ENCODE measurements at regions not wholly inside any gene's neighbourhood (a gene's known extent, or its start where the extent isn't known, plus 50 kb on each side); places are given as distances from the start of the nearest gene placed in this dataset.

DNA sequence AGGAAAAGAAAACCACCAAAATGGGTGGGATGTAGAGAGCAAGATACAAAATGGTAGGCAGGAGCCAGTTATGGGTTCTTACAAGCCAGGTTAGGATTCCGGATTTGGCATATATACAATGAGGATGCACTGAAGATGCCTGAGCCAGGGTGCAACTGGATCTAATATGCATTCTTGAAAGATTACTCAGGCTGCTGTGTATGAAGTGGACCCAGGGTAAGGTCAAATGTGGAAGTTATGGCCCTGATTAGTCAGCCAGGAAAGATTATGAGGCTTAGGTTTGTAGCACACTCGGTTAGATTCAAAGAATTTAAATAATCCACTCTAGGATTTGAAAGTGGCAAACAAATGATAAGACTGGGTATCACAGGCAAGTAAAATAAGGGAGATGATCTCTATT lies 1750.7 kb upstream of the FLRT2 start:
- peak; percentile 35 for DNase-seq (ENCODE audit: low read depth, low spot score)

DNA sequence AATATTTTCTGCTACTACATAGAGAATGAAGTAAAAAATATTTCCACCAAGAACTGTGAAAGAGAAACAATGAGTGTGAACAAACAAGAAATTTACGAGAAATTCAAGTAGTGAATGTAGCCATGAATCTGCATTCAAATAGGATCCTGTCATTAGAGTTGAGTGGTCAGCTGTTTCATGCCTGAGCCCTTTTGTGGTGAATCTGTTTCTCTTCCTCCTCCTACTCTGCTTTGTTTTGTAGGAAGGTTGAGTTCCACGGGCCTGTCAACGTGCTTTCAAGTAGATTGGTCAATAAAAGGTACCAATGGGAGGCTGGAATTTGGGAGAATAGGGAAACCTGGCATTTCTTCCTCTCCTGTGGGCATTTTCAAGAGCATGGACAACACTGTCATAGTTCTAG lies 1749.6 kb upstream of the FLRT2 start:
- no peak for DNase-seq (ENCODE audit: low read depth, low spot score)

DNA sequence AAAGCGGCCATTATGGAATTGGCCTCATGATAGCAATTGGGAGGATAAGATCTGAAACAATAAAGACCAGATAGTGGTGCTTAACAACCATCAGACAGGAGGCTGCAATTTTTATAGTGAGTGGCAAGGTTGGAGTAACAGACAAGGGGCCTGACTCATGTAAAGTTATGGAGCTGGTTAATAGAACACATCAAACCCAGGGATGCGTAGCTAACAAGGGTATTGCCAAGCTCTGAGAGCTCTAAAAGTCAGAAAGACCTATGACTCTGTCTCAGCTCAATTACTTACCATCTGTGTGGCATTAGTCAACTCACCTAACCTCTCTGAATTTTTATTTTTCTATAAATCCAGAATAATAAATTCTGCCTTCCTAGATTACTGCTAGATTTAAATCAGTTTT lies 1731.5 kb upstream of the FLRT2 start:
- DNase-seq (ENCODE audit: low read depth, low spot score) = no peak

DNA sequence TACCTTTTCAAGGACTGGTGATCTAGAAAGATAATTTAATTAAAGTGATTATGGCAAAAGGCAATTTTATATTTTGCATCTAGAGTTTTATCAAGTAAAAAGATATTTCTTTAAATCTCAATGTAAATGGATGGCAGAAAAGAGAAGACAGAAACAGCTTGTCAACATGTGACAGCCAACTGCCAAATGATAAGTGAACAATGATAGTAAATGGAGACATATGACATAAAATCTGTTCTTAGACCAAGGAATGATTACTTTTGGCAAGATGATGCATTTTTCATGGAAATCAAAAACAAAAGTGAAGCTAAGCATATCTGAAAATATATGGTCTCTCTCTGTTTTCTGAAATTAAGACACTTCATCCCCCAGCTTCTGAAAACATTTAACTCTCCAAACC lies 1730.7 kb upstream of the FLRT2 start:
- no peak for DNase-seq (ENCODE audit: low read depth, low spot score)

DNA sequence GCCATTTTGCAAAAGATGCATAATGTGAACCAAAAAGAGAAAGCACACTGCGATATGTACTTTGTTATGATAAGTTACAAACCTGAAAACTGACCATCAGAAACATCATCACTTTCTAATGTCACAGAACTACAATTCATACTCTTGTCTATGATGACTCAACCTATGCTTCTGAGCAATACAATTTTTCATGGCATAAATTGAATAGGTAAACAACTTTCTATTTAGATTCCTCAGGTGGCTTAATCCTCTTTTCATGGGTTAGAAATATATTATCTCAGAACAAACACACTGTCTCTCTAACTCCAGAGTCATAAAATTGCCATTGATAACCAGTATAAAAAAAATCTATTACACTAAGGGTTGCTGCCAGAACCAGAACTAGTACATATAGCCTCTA lies 1715.0 kb upstream of the FLRT2 start:
- DNase-seq (ENCODE audit: low read depth, low spot score) = no peak

DNA sequence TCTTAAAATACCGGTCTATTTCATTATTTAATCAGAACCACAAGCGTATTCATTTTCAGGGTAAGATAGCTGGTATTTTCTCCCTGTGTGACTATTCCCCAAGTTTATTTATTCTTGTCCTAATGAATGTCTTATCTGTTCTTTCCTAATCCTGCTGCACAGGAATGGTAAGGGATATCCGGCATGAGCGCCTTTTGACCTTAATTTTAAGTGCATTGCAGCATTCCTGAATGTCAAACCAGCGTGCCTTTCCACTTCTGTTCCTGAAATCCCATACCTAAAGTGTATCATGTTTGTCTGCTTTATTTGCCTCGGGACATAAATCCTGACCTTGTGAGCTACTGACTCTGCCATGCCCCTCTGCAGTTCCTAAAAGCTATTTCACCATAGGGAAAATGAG lies 1713.2 kb upstream of the FLRT2 start:
- DNase-seq (ENCODE audit: low read depth, low spot score) = peak; percentile 2

DNA sequence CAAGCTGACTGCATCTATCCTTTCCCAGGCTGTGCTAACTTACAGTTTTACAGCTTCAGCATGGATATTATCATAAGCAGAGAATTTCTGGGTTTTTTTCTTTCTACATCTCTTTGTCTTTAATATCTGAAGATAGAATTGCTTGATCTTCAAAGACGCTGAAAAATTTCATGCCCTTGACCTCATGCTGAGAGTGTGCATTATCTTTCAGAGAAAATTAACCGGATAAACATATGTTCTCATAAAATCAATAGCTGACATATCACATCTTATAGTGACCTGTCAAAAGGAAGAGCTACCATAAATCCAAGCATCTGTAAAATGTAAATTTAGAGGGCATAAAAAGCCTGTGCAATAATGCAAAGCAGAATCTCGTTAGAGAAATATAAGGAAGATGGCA lies 1704.1 kb upstream of the FLRT2 start:
- DNase-seq (ENCODE audit: low read depth, low spot score) = no peak

DNA sequence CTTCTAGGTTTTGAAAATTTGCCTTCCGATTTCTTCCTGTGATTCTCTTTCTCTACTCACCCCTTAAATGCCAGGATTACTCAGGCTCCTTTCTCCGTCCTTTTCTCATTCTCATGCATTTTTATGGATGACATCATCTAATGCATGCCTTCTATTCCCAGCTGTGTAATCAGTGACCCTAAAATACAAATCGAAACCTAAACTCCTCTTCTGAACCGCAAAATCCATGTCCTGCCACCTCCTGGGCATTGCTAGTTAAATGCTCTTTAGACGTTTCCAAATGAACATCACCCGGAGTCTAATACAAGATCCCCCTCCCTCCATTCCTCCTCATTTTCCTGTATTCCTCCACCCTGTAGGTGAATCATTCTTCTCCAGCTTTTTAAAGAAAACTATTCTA lies 1703.1 kb upstream of the FLRT2 start:
- no peak for DNase-seq (ENCODE audit: low read depth, low spot score)

DNA sequence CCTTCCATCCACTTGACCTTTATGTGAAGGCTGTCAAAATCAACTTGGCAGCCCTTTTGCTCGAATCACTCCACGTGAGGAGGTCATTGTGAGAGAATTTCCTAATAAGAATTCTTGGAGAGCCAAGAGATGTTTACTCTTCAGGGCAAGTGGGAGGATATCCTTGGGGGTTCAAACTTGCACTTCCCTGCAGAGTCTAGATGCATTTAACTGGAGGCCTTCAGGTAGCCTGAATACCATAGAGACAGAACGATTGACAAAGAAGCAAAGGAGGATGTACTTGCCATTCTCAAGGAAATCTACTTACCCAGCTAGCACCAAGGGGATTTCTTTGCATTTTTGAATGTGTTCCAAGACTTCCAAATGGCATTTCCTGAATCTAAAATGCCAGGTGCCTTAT lies 1702.6 kb upstream of the FLRT2 start:
- no peak for DNase-seq (ENCODE audit: low read depth, low spot score)

DNA sequence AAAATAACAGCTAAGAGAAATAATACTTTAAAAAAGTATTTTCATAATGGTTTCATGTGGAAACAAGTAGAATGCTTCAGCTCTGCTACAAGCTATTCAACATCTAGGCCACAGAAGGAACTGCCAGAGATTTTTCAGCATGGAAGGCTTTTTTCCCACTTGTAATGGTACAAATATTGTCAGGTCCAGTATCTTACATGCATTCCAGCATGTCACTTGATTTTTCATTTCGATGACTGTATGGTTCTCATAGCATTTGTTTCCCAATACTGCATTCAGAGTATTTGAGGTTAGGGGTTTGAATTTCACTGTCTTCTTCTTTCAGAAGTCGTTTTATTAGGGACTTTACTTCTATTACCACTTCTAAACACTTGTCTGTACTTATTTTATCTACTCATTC lies 1701.5 kb upstream of the FLRT2 start:
- peak; percentile 5 for DNase-seq (ENCODE audit: low read depth, low spot score)

DNA sequence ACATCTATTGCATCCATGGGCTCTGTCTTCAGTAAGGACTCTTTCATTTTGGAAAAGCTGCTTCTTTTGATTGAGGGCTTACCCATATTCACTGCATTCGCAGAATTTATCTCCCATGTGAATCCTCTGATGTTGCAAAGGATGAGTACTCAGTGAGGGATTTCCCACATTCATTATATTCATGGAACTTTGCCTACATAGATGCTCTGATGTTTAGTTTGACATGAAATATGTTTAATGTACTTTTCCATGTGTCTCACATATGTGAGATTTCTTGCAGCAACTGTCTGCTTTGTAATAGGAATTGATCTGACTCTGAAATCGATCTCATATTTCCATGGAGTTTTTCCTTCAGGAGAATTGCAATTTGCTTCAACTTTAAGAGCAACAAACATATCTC lies 1699.6 kb upstream of the FLRT2 start:
- no peak for DNase-seq (ENCODE audit: low read depth, low spot score)

DNA sequence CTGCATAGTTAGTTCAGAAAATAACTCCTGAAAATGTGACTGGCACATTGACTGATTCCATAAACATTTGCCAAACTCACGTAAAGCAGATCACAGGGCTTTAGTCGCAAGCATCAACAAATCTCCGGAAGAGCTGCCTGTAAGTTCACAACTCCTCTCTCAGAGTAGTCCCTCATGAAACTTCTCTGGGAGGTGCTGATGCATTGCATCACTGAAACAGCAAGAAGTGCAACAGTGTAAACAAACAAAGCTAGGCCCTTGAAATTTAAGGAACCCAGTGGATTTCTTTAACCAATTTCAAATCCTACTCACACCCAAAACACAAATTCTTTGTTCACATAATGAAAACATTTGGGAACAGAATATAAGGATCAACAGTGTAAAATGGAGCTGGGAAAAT lies 1691.7 kb upstream of the FLRT2 start:
- no peak for DNase-seq (ENCODE audit: low read depth, low spot score)

DNA sequence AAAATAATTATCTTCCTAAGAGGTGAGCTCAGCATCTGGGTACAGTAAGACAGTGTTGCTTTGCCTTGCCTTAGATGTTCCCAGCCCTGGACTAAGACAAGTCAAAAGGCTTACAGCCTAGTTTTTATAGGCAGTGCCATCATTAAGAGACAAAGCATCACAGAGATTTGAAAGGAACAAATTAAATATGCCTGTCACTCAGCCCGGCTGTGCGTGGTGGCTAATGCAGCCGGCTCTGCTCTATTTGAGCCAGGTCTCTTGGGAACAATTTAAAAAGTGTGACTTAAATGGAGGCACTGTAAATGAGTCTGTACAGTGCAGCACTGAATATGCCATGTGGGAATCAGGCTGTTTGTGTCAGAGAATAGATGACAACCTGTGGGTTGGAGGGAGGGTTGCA lies 1687.4 kb upstream of the FLRT2 start:
- no peak for DNase-seq (ENCODE audit: low read depth, low spot score)

DNA sequence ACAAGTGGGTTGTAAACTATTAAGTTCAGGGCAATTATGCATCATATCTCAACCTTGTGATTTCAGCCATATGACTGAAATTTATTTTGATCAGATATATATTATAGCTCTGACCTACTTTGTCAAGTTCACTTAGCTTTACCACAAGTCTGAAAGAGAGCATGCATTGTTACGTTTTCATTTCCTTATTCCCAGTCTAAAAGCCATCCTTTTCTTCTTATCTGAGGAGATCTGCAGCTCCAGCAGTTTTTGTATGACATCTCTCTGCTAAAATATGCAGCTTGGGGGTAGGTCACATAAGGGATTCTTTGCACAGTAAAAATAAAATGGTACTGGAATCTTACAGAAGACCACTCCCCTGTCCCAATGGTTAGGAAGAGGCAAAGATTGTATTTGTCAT lies 1682.8 kb upstream of the FLRT2 start:
- no peak for DNase-seq (ENCODE audit: low read depth, low spot score)

DNA sequence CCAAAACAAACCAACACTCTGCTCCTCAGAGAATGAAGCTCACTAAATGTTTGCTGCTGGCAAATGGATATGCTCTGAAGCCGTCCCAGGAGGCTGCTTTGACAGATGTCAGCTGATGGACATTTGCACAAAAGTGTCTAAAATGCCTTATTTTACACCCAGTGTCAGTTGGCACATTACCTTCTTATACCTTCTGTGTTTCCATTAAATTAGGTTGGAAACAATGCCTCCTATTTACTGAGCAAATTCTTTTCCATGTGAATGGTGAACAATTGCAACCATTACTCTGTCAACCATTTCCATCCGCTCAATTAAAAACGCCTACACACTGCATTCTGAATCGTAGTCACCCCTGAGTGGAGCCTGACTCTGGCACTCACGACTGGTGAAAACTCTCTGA lies 1679.9 kb upstream of the FLRT2 start:
- peak; percentile 11 for DNase-seq (ENCODE audit: low read depth, low spot score)

DNA sequence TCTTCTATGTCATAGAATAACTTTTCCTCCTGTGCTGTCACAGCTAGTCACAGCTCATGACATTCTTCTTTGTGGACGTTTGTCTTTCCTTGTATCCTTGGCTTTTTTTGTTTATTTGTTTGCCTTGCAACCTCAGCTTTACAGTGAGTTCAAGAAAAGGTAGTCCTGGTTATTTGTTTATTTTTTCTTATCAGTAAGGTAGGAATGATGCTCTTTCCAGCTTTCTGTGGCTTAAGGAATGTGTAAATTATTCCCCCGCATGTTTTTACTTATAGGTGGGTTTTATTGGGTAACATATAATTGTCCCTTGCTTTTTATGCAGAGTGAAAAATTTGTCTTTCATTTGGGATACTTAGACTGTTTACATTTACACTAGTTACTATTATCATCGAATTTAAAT lies 1673.6 kb upstream of the FLRT2 start:
- no peak for DNase-seq (ENCODE audit: low read depth, low spot score)

DNA sequence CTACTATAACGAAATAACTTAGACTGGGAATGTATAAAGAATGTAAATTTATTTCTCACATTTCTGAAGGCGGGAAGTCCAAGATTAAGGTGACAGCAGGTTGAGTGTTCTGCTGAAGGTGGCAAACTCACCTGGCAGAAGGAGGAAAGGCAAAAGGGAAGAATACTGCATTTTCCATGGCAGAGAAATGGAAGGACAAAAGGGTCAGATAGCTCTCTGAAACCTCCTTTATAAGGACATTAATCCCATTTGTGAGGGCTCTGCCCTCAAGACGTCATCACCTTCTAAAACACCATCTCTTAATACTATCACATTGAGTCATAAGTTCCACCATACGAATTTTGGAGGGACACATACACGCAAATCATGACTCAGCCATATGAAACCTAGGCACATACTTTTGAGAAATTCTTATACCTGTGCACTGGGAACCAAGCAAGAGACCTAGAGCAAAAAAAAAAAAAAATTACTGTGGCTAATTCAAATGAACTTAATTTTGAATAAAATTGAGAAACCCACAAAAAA lies 1669.3 kb upstream of the FLRT2 start:
- no peak for DNase-seq (ENCODE audit: low read depth, low spot score)

DNA sequence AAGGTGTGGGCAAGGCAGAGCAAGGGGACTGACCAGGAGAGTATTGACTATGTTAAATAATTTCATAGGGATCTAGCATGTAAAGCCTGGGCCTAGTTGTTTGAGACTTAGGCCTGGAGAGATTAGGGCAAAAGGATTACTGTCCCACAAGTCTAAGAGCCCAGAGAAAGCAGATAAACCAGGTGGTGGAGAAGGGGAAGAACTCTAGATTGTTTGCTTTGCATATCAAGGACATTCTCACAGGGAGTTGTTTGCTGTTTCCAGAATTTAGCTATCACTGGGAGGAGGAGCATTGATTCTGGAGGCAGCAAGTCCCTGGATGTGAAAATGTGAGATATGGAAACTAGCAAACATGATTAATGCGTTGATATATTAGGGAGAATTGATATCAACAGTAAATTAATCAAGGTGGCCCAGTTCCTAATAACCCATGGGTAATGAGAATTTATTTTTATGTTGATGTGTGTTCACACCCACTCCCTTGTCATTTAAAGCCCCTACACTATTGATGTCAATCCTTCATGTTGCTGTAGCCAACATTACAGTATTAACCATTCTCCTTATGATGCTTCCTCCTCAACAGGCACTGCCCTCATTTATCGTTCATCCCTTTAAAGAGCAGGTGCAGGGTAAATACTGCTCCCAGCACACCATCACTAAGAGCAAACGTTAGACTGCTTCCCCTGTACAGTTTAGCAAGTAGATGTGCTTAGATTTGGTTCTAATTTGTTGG lies 1666.7 kb upstream of the FLRT2 start:
- DNase-seq (ENCODE audit: low read depth, low spot score) = no peak

DNA sequence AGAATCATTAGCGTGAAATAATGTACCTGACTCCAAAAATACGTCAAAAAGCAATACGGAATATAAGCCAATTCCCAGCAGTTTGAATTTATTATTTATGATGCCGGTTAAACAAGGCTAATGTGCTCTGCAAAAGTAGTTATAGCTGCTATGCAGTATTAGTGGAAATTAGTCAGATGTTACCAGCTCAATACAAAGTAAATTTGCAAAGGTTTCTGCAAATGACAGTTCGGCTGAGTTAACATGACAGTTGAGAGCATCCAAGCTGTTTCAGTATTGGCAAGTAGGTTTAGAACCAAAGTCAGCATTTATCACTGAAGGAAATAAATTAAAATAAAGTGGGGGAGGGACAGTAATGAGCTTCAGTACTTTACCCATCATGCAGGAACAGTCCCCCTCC lies 1665.8 kb upstream of the FLRT2 start:
- no peak for DNase-seq (ENCODE audit: low read depth, low spot score)

DNA sequence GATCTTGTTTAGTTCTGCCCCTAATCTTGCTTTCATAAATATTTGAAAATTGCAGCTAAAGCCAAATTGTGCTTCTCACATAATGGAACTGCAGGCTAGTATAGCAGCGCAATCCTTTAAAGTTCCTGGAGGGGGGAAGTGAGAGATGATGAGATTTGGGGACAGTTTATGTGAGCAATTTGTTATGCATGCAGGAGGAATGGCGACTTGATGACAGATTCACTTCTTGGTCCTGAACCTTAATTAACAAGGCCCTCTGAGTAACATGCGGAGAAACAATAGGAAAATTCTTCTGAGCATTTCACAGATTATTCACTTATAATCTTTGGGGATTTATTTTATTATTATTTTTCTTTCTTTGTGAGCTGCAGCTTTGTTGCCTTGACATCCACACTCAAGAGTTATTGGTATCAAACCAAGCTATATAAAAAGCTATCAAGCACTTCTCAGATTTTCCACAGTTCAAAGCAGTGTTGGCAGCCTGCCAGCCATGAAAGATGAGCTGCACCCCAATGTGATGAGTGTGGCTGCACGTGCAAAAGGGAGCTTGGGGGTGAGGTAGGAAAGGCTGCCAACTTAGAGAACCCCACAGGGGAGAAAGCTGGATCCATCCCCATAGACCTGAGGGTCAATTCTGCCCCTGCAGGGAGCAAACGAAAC lies 1662.2 kb upstream of the FLRT2 start:
- DNase-seq (ENCODE audit: low read depth, low spot score) = no peak

DNA sequence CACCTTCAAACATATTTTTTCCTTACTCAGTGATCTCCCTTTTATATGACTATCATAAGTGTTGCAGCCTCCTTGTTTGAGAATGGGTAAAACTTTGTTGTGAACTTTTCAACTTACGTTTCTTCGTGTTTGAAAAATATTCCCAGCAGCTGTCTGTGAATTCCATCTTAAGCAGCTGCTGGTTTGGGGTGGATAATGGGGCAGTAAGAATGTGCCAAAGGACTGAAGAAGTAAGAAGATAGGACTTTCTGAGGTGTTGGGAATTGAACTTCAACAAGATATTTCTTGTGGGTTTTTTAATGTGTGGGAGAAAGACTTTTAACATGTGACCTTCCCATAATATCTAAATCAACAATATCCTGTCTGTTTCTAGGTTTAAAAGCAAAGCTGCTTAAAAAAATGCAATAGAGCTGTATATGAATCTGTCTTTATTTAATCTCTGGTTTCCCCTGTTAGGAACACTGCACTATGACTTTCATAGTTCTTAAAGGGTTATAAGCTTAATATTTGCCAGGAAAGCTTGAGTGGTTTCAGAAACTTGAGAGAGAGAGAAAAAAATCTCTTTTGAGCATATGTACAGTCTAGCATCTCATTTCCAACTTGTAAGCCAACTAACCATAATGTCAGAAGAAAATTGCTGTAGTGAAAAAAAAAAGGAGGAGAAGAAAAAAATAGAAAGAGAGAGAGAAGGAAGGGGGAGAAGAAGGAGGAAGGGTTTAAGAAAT lies 1659.2 kb upstream of the FLRT2 start:
- no peak for DNase-seq (ENCODE audit: low read depth, low spot score)

DNA sequence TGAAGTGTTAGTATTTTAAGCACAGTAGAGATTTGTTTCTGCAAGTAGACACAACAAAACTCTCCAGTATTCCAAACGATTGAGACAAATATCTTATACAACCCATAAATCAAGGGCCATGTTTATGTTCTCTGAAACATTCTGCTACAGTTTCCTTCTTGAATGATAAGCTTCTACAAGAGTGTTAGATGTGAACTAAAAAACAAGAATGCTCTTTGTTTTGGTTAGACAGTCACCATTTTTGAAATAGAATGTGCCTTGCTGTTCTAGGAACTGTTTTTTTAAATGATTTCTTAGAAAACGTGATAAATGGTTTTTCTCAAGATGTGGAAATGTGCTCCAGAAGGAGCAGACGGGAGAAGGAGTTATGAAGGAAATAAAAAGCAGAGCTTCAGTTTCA lies 1656.3 kb upstream of the FLRT2 start:
- no peak for DNase-seq (ENCODE audit: low read depth, low spot score)

DNA sequence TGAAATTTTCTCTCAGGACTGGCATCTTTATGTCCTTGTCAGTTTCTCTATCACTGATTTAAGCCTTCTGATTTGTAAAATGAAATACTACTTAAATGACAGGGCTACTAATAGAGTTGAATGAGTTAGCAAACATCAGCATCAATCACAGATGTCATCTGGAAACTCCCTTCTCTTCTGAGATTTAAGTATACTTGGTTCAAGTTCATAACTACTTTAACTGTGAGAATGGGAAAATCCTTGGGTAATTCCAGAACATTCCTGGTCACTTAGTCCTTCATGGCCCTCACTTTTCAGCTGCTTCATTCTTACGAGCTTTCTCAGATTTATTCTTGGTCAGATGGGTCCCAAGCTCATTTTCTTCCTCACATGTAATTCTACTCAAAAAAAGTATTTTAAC lies 1655.3 kb upstream of the FLRT2 start:
- peak; percentile 35 for DNase-seq (ENCODE audit: low read depth, low spot score)

Measured in astrocyte of the hippocampus (primary cell).